HepG2 (cell line): ENCODE measurements at regions not wholly inside any gene's neighbourhood (a gene's known extent, or its start where the extent isn't known, plus 50 kb on each side); places are given as distances from the start of the nearest gene placed in this dataset.

ENCODE experiments used
- ATAC-seq: fragments of 200-7000 bp; cut with Tn5 transposase; 3 replicates; pipeline ENCODE4 v1.9.1; 2020; ENCODE audit warnings: mild to moderate bottlenecking, moderate library complexity
- BruUV-seq: library from RNA; stranded (reverse); fragments of 400-500 nt; replicated peaks from 2 replicates; lab custom pipeline; 2021; lab: Mats Ljungman, UMichigan
- CTCF ChIA-PET: fragments of 300-600 bp; formaldehyde crosslinking; extraction: SDS; loops from one replicate; lab custom pipeline; 2021; ENCODE audit warnings: low total read pairs, inconsistent platforms, low intra/inter-chr PET ratio; lab: Yijun Ruan, JAX
- POLR2A ChIA-PET: fragments of 350-600 bp; sonication (Branson Sonifier 250); formaldehyde crosslinking; loops from one replicate; lab custom pipeline; 2020; ENCODE audit warnings: antibody characterized with exemption, inconsistent platforms; lab: Yijun Ruan, JAX
- DNase-seq: peaks from one replicate; pipeline ENCODE4 v3.0.0-alpha.2; 2015; ENCODE audit warnings: low spot score
- FAIRE-seq: peaks from 3 replicates; lab custom pipeline; 2011; peaks lifted over from hg19 to GRCh38; lab: Jason Lieb, UNC
- H2AFZ ChIP-seq: one replicate; pipeline ENCODE4 v1.6.1; 2011; ENCODE audit warnings: low read length, inconsistent platforms
- H3K27ac ChIP-seq: fragments of 300-600 bp; 3 replicates; pipeline ENCODE4 v1.8.0; 2011; ENCODE audit warnings: mixed run types, mild to moderate bottlenecking, mixed read lengths, low read length, inconsistent platforms; ENCODE audit not compliant: insufficient read depth; ENCODE audit errors: extremely low read length
- H3K27me3 ChIP-seq, 2 experiments: fragments of 200-600 bp in 1 of 2; 2 replicates in 1 of 2; 3 replicates in 1 of 2; pipeline versions ENCODE4 v1.6.0 to v1.8.0; 2011; ENCODE audit warnings: low read length in 2 of 2, mild to moderate bottlenecking in 2 of 2, moderate library complexity in 2 of 2, inconsistent platforms in 1 of 2; ENCODE audit not compliant: insufficient read depth in 2 of 2, control insufficient read depth in 1 of 2
- H3K36me3 ChIP-seq, 2 experiments: fragments of 200-600 bp in 1 of 2; replicated peaks in 1 of 2; 2 replicates in 1 of 2; 3 replicates in 1 of 2; pipeline versions ENCODE4 v1.5.1 to v1.8.0; 2011; ENCODE audit warnings: low read length in 2 of 2, inconsistent platforms in 1 of 2; ENCODE audit not compliant: insufficient read depth in 2 of 2, control insufficient read depth in 1 of 2
- H3K4me1 ChIP-seq: 2 replicates; pipeline ENCODE4 v1.5.1; 2012; ENCODE audit warnings: low read length, inconsistent platforms; ENCODE audit not compliant: insufficient read depth
- H3K4me2 ChIP-seq: 2 replicates; pipeline ENCODE4 v1.6.0; 2011; ENCODE audit warnings: low read depth, low read length, inconsistent platforms
- H3K4me3 ChIP-seq, 3 experiments: fragments of 200-600 bp in 1 of 3; sonication (generic), shearing (Covaris generic) in 1 of 3; replicated peaks in 1 of 3; 2 replicates each; pipeline ENCODE4 v1.5.1; 2011 to 2016; ENCODE audit warnings: low read length in 3 of 3, inconsistent platforms in 2 of 3, low read depth in 2 of 3, mild to moderate bottlenecking in 2 of 3, control low read depth in 1 of 3, mixed read lengths in 1 of 3; ENCODE audit not compliant: insufficient read depth in 1 of 3
- H3K79me2 ChIP-seq: one replicate; pipeline ENCODE4 v1.6.1; 2011; ENCODE audit warnings: low read length, inconsistent platforms; ENCODE audit not compliant: insufficient read depth
- H3K9ac ChIP-seq: 2 replicates; pipeline ENCODE4 v1.6.0; 2011; ENCODE audit warnings: mild to moderate bottlenecking, low read depth, low read length, inconsistent platforms; ENCODE audit not compliant: insufficient read depth
- H3K9me3 ChIP-seq: 2 replicates; pipeline ENCODE4 v1.5.1; 2012; ENCODE audit warnings: mild to moderate bottlenecking, low read length
- H4K20me1 ChIP-seq: 2 replicates; pipeline ENCODE4 v1.6.0; 2011; ENCODE audit warnings: inconsistent platforms, mild to moderate bottlenecking, low read length, moderate library complexity; ENCODE audit not compliant: insufficient read depth
- ELF1 ChIP-seq: sonication (generic); formaldehyde crosslinking; IDR thresholded peaks from 2 replicates; pipeline ENCODE4 v1.4.0; 2020; ENCODE audit warnings: missing genetic modification reagents
- HCFC1 ChIP-seq: fragments of 150-350 bp; IDR thresholded peaks from 2 replicates; pipeline ENCODE4 v1.6.1; 2014; ENCODE audit warnings: low read depth, low read length
- HINFP ChIP-seq: sonication (generic); formaldehyde crosslinking; IDR thresholded peaks from 2 replicates; pipeline ENCODE4 v1.4.0; 2020; ENCODE audit warnings: low read depth, mild to moderate bottlenecking, missing genetic modification reagents
- HNRNPL ChIP-seq: fragments of 200-400 bp; formaldehyde crosslinking; IDR thresholded peaks from 2 replicates; pipeline ENCODE4 v1.6.1; 2017; ENCODE audit warnings: mild to moderate bottlenecking, low read depth, low read length
- KIAA2018 ChIP-seq: sonication (generic); formaldehyde crosslinking; IDR thresholded peaks from 2 replicates; pipeline ENCODE4 v1.5.0; 2020; ENCODE audit warnings: mild to moderate bottlenecking, missing genetic modification reagents, borderline replicate concordance
- TAF1 ChIP-seq: sonication (generic); formaldehyde crosslinking; IDR thresholded peaks from 2 replicates; pipeline ENCODE4 v1.4.0; 2020; ENCODE audit warnings: missing genetic modification reagents
- THYN1 ChIP-seq: sonication (generic); formaldehyde crosslinking; IDR thresholded peaks from 2 replicates; pipeline ENCODE4 v1.8.1; 2023; ENCODE audit warnings: low read depth, mild to moderate bottlenecking, moderate library complexity, missing genetic modification reagents, borderline replicate concordance
- ZNF280B ChIP-seq: sonication (generic); formaldehyde crosslinking; IDR thresholded peaks from 2 replicates; pipeline ENCODE4 v1.5.0; 2020; ENCODE audit warnings: missing genetic modification reagents, mild to moderate bottlenecking, borderline replicate concordance
- ZNF33A ChIP-seq: sonication (generic); formaldehyde crosslinking; IDR thresholded peaks from 2 replicates; pipeline ENCODE4 v1.5.1; 2020; ENCODE audit warnings: missing genetic modification reagents, mild to moderate bottlenecking, moderate library complexity, borderline replicate concordance
- ZNF580 ChIP-seq: IDR thresholded peaks from 2 replicates; pipeline ENCODE4 v1.6.1; 2016; ENCODE audit warnings: low read depth, borderline replicate concordance
- WGBS: methylation state at CpG from one replicate; pipeline ENCODE4 v1.1.6; 2017; ENCODE audit warnings: low lambda C conversion rate; 5-methylcytosine and 5-hydroxymethylcytosine counted together
- in situ Hi-C: cut with HindIII; loops from 2 replicates; pipeline ENCODE4 v1.10.0; 2017; ENCODE audit warnings: low pct_unique_long_range_greater_than_20kb; ENCODE audit not compliant: extremely low pct_ligation_motif_present
- intact Hi-C: fragments of 100-400 bp; cut with micrococcal nuclease; formaldehyde crosslinking; loops from one replicate; pipeline ENCODE4 v1.10.0; 2022; ENCODE audit not compliant: unreplicated experiment

GRCh38 chr9:82805027-82805426 is 257.9 kb downstream of the RASEF start:
- no peak for DNase-seq
- POLR2A ChIA-PET, result no interaction called here
- TF ChIP-seq ZNF33A (no peak), ELF1 (CRISPR knock-in tag) (no peak), THYN1 (no peak), KIAA2018 (no peak), ZNF280B (CRISPR knock-in tag) (no peak), ZNF580 (no peak), HNRNPL (no peak), TAF1 (CRISPR knock-in tag) (no peak), HINFP (CRISPR knock-in tag) (no peak), HCFC1 (no peak)
- no peak overlapping the region for H3K4me3 ChIP-seq
- H3K27ac ChIP-seq, result no peak overlapping the region
- H3K36me3 ChIP-seq, result no peaks in the 10 kb centered on the region
- H3K9ac ChIP-seq, result no peak overlapping the region
- in situ Hi-C loops (no loop called here), intact Hi-C loops (no loop called here)
- H3K79me2 ChIP-seq, result no peaks in the 10 kb centered on the region
- no peak overlapping the region for H3K4me2 ChIP-seq
- no peaks in the 10 kb centered on the region for H3K4me1 ChIP-seq
- no peak for ATAC-seq
- H2AFZ ChIP-seq, result no peak overlapping the region
- no peaks in the 10 kb centered on the region for H3K9me3 ChIP-seq
- BruUV-seq, result no TSS peak
- H3K27me3 ChIP-seq, result no peaks in the 10 kb centered on the region
- no peaks in the 10 kb centered on the region for H4K20me1 ChIP-seq
- no peak for FAIRE-seq
- WGBS, result 0% methylated on average over 5 of the region's 5 CpGs
- CTCF ChIA-PET, result no interaction called here
